ENCODE measurements at regions not wholly inside any gene's neighbourhood (a gene's known extent, or its start where the extent isn't known, plus 50 kb on each side); places are given as distances from the start of the nearest gene placed in this dataset.
"Not testable (repeated sequence)": the region's sequence is repeated elsewhere in the genome, so short reads cannot be mapped to it uniquely, and the experiment has no call there.

- H3K4me3 ChIP-seq (ENCODE audit: control insufficient read depth, low read depth, low read length), result no peak overlapping the region
- no peak for DNase-seq (ENCODE audit: low read depth)
- TF ChIP-seq, protein P1, sequence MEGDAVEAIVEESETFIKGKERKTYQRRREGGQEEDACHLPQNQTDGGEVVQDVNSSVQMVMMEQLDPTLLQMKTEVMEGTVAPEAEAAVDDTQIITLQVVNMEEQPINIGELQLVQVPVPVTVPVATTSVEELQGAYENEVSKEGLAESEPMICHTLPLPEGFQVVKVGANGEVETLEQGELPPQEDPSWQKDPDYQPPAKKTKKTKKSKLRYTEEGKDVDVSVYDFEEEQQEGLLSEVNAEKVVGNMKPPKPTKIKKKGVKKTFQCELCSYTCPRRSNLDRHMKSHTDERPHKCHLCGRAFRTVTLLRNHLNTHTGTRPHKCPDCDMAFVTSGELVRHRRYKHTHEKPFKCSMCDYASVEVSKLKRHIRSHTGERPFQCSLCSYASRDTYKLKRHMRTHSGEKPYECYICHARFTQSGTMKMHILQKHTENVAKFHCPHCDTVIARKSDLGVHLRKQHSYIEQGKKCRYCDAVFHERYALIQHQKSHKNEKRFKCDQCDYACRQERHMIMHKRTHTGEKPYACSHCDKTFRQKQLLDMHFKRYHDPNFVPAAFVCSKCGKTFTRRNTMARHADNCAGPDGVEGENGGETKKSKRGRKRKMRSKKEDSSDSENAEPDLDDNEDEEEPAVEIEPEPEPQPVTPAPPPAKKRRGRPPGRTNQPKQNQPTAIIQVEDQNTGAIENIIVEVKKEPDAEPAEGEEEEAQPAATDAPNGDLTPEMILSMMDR (IDR thresholded peaks at IDR 0.05; ENCODE audit: control insufficient read depth, insufficient read depth, low read depth, low read length, missing control alignments), result no peak
Measured at GRCh38 chr9:135281151-135281550, 193.7 kb downstream of the OLFM1 start.

- TF ChIP-seq, protein P1 (IDR thresholded peaks at IDR 0.05; ENCODE audit: control insufficient read depth, insufficient read depth, low read depth, low read length, missing control alignments), result no peak
- no peak overlapping the region for H3K4me3 ChIP-seq (ENCODE audit: control insufficient read depth, low read depth, low read length)
- DNase-seq (ENCODE audit: low read depth), result no peak
Measured at GRCh38 chr9:135281791-135282737, 194.6 kb downstream of the OLFM1 start.

- no peak for DNase-seq (ENCODE audit: low read depth)
- TF ChIP-seq, protein P1 (IDR thresholded peaks at IDR 0.05; ENCODE audit: control insufficient read depth, insufficient read depth, low read depth, low read length, missing control alignments), result no peak
- no peak overlapping the region for H3K4me3 ChIP-seq (ENCODE audit: control insufficient read depth, low read depth, low read length)
Measured at GRCh38 chr9:135282808-135283207, 195.3 kb downstream of the OLFM1 start.

DNA sequence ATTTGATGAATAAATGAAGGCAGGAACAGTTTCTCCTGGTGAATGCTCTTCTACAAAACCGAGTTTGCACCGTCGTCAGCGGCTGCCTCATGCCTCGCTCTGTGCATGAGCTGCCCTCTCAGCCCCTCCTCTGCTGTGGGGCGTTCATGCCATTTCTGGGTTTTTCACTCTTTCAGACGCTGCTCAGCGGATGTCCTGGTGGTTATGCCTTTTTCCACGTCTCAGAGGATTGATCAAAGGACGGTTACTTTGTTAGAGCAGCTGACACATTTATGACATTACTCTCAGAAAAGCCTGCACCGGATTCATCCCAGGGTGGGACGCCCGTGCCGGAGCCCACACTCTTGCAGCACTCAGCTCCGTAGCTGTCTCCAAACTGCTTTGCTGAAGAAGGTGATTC lies 195.9 kb upstream of the PPP1R26 start:
- no peak for DNase-seq (ENCODE audit: low read depth)
- TF ChIP-seq, protein P1 (IDR thresholded peaks at IDR 0.05; ENCODE audit: control insufficient read depth, insufficient read depth, low read depth, low read length, missing control alignments), result no peak
- H3K4me3 ChIP-seq (ENCODE audit: control insufficient read depth, low read depth, low read length), result no peak overlapping the region

GRCh38 chr9:135284386-135285134 lies 195.0 kb upstream of the PPP1R26 start:
- no peak overlapping the region for H3K4me3 ChIP-seq (ENCODE audit: control insufficient read depth, low read depth, low read length)
- TF ChIP-seq, protein P1 (IDR thresholded peaks at IDR 0.05; ENCODE audit: control insufficient read depth, insufficient read depth, low read depth, low read length, missing control alignments), result no peak
- no peak for DNase-seq (ENCODE audit: low read depth)

- not testable (repeated sequence) for DNase-seq (ENCODE audit: low read depth); H3K4me3 ChIP-seq (ENCODE audit: control insufficient read depth, low read depth, low read length)
Measured at GRCh38 chr9:135286187-135286925, 193.2 kb upstream of the PPP1R26 start.

Data from AG09309 (cell line).